K562 (cell line): ENCODE measurements at regions not wholly inside any gene's neighbourhood (a gene's known extent, or its start where the extent isn't known, plus 50 kb on each side); places are given as distances from the start of the nearest gene placed in this dataset.

Source experiments
- ATAC-seq: fragments of 200-7000 bp; cut with Tn5 transposase; 3 replicates; pipeline ENCODE4 v1.9.1; 2020; ENCODE audit warnings: moderate library complexity
- BruUV-seq: library from RNA; stranded (reverse); fragments of 400-500 nt; replicated peaks from 2 replicates; lab custom pipeline; 2021; lab: Mats Ljungman, UMichigan
- CTCF ChIA-PET: fragments of 300-600 bp; formaldehyde crosslinking; extraction: SDS; loops from one replicate; lab custom pipeline; 2021; ENCODE audit warnings: low intra/inter-chr PET ratio; lab: Yijun Ruan, JAX
- POLR2A ChIA-PET: fragments of 300-600, 350-650 bp; sonication (Branson Sonifier 250); formaldehyde crosslinking; extraction: SDS; loops from one replicate; lab custom pipeline; 2021; ENCODE audit warnings: antibody characterized with exemption, inconsistent platforms; lab: Yijun Ruan, JAX
- DNase-seq, 4 experiments: peaks; one replicate each; pipeline versions ENCODE4 v3.0.0 to v3.0.0-alpha.2; 2011 to 2018; ENCODE audit warnings: low spot score in 3 of 4, mixed read lengths in 3 of 4; ENCODE audit errors: extremely low read depth in 1 of 4
- FAIRE-seq: peaks from 2 replicates; lab custom pipeline; 2011; peaks lifted over from hg19 to GRCh38; lab: Jason Lieb, UNC
- H2AFZ ChIP-seq: 2 replicates; pipeline ENCODE4 v1.6.0; 2011; ENCODE audit warnings: low read depth, low read length, control low read depth, inconsistent platforms
- H3K27ac ChIP-seq: fragments of 200-600 bp; 3 replicates; pipeline ENCODE4 v1.8.0; 2011; ENCODE audit warnings: low read depth, mild to moderate bottlenecking, control low read depth, inconsistent platforms, low read length, moderate library complexity, mixed read lengths; ENCODE audit errors: extremely low read depth
- H3K27me3 ChIP-seq, 2 experiments: fragments of 300-600 bp in 1 of 2; 2 replicates in 1 of 2; 3 replicates in 1 of 2; pipeline versions ENCODE4 v1.6.0 to v1.8.0; 2011; ENCODE audit warnings: inconsistent platforms in 2 of 2, low read length in 2 of 2, mild to moderate bottlenecking in 1 of 2, mixed read lengths in 1 of 2, moderate library complexity in 1 of 2; ENCODE audit not compliant: control insufficient read depth in 2 of 2, insufficient read depth in 2 of 2
- H3K36me3 ChIP-seq: fragments of 300-600 bp; 3 replicates; pipeline ENCODE4 v1.8.0; 2011; ENCODE audit warnings: mild to moderate bottlenecking, low read length, inconsistent platforms; ENCODE audit not compliant: control insufficient read depth, insufficient read depth
- H3K4me1 ChIP-seq, 2 experiments: fragments of 200-600 bp in 1 of 2; replicated peaks in 1 of 2; 2 replicates in 1 of 2; 3 replicates in 1 of 2; pipeline versions ENCODE4 v1.5.1 to v1.8.0; 2011; ENCODE audit warnings: inconsistent platforms in 2 of 2, low read length in 2 of 2, mild to moderate bottlenecking in 1 of 2, mixed read lengths in 1 of 2, moderate library complexity in 1 of 2; ENCODE audit not compliant: control insufficient read depth in 2 of 2, insufficient read depth in 2 of 2
- H3K4me2 ChIP-seq: 2 replicates; pipeline ENCODE4 v1.6.1; 2011; ENCODE audit warnings: low read length, control low read depth, inconsistent platforms, mixed read lengths; ENCODE audit not compliant: insufficient read depth
- H3K4me3 ChIP-seq: fragments of 200-600 bp; sonication (generic), shearing (Covaris generic); 2 replicates; pipeline ENCODE4 v1.5.1; 2016; ENCODE audit warnings: control low read depth, inconsistent platforms
- H3K79me2 ChIP-seq: fragments of 200-600 bp; 3 replicates; pipeline ENCODE4 v1.8.0; 2011; ENCODE audit warnings: low read length, inconsistent platforms; ENCODE audit not compliant: control insufficient read depth, insufficient read depth
- H3K9ac ChIP-seq, 2 experiments: 2 replicates each; pipeline versions ENCODE4 v1.6.0 to v1.6.1; 2011; ENCODE audit warnings: low read depth in 2 of 2, low read length in 2 of 2, control low read depth in 1 of 2, inconsistent platforms in 1 of 2, mild to moderate bottlenecking in 1 of 2, mixed read lengths in 1 of 2; ENCODE audit not compliant: insufficient read depth in 1 of 2
- H3K9me1 ChIP-seq: one replicate; pipeline ENCODE4 v1.6.0; 2011; ENCODE audit warnings: inconsistent platforms, mild to moderate bottlenecking, low read length, moderate library complexity; ENCODE audit not compliant: control insufficient read depth, insufficient read depth
- H3K9me3 ChIP-seq: replicated peaks from 2 replicates; pipeline ENCODE4 v1.5.1; 2011; ENCODE audit warnings: low read depth, low read length, inconsistent platforms; ENCODE audit not compliant: control insufficient read depth, insufficient read depth
- H4K20me1 ChIP-seq: replicated peaks from 2 replicates; pipeline ENCODE4 v1.6.1; 2011; ENCODE audit warnings: low read length, inconsistent platforms, mixed read lengths; ENCODE audit not compliant: control insufficient read depth, insufficient read depth
- AFF1 ChIP-seq, 2 experiments: fragments of 450-650 bp; IDR thresholded peaks; 2 replicates each; pipeline ENCODE4 v1.6.1; 2018; ENCODE audit warnings: mild to moderate bottlenecking in 2 of 2, low read depth in 1 of 2; ENCODE audit not compliant: partially characterized antibody in 2 of 2
- HNRNPK ChIP-seq: fragments of 200-400 bp; formaldehyde crosslinking; IDR thresholded peaks from one replicate; pipeline ENCODE4 v1.6.1; 2018; ENCODE audit warnings: mild to moderate bottlenecking, low read depth, low read length; ENCODE audit not compliant: poor library complexity, severe bottlenecking
- KLF16 ChIP-seq: IDR thresholded peaks from 2 replicates; pipeline ENCODE4 v1.6.1; 2016; ENCODE audit warnings: antibody characterized with exemption
- MAFK ChIP-seq: IDR thresholded peaks from 2 replicates; pipeline ENCODE4 v1.6.1; 2011; ENCODE audit warnings: low read length, improper control_type of control experiment
- MECOM ChIP-seq: fragments of 250-450 bp; sonication (Bioruptor Pico); IDR thresholded peaks from 2 replicates; pipeline ENCODE4 v1.8.0; 2022; ENCODE audit warnings: inconsistent platforms
- MNT ChIP-seq, 2 experiments: fragments of 450-650 bp; conservative IDR thresholded peaks; 2 replicates each; pipeline ENCODE4 v1.6.1; 2017; ENCODE audit warnings: mild to moderate bottlenecking in 2 of 2, moderate library complexity in 2 of 2
- POLR2AphosphoS5 ChIP-seq: IDR thresholded peaks from 2 replicates; pipeline ENCODE4 v1.6.1; 2011; ENCODE audit warnings: mild to moderate bottlenecking, low read depth, low read length, moderate library complexity; ENCODE audit not compliant: control insufficient read depth, insufficient read depth
- RBM34 ChIP-seq: fragments of 200-400 bp; formaldehyde crosslinking; IDR thresholded peaks from 2 replicates; pipeline ENCODE4 v1.6.1; 2018; ENCODE audit warnings: low read length, borderline replicate concordance; ENCODE audit not compliant: insufficient read depth
- TFAM ChIP-seq: fragments of 250-450 bp; sonication (Bioruptor Pico); conservative IDR thresholded peaks from 2 replicates; pipeline ENCODE4 v1.5.0; 2021; ENCODE audit warnings: mild to moderate bottlenecking, moderate library complexity
- THRA ChIP-seq: fragments of 450-650 bp; IDR thresholded peaks from 2 replicates; pipeline ENCODE4 v1.6.1; 2017; ENCODE audit warnings: mild to moderate bottlenecking, moderate library complexity
- TRIM28 ChIP-seq: fragments of 450-650 bp; IDR thresholded peaks from 2 replicates; pipeline ENCODE4 v1.6.1; 2017
- WGBS: fragments of 100-300 bp; shearing (Covaris generic); methylation state at CpG from one replicate; pipeline ENCODE4 v1.1.6; 2016; ENCODE audit warnings: low coverage, mixed read lengths; ENCODE audit not compliant: insufficient coverage; ENCODE audit errors: missing lambda C conversion rate; 5-methylcytosine and 5-hydroxymethylcytosine counted together
- in situ Hi-C: fragments of 300-500 bp; cut with MboI; formaldehyde crosslinking; loops from 4 replicates; pipeline ENCODE4 v1.15.0; 2018; ENCODE audit warnings: inconsistent platforms, mixed read lengths
- intact Hi-C: fragments of 100-400 bp; cut with micrococcal nuclease; formaldehyde crosslinking; loops from 2 replicates; pipeline ENCODE4 v1.14.2; 2022

- TF ChIP-seq AFF1 (IDR thresholded peaks at IDR 0.05; ENCODE audit: low read depth in 1 of 2, partially characterized antibody in 2 of 2), result no peak
These were observed 319.8 kb downstream of the GATA3 start (continued) for GRCh38 chr10:8374334-8374733.

GRCh38 chr10:8375137-8375536, 320.6 kb downstream of the GATA3 start:
- POLR2A ChIA-PET, result no interaction called here
- FAIRE-seq (no peak), DNase-seq (no peak), ATAC-seq (no peak)
- intact Hi-C loops, result no loop called here
- no TSS peak for BruUV-seq
- H3K4me1 ChIP-seq, result no peaks in the 10 kb centered on the region
- no peaks in the 10 kb centered on the region for H3K79me2 ChIP-seq
- 0% methylated on average over 4 of the region's 4 CpGs for WGBS
- H3K27me3 ChIP-seq, result peaks cover 0 to 3% of the 10 kb centered on the region in 2 experiments; a peak in 2 of 5 replicates
- H3K9ac ChIP-seq, result no peak overlapping the region
- H4K20me1 ChIP-seq, result no peaks in the 10 kb centered on the region
- no peak overlapping the region for H3K4me2 ChIP-seq
- in situ Hi-C loops, result no loop called here
- H2AFZ ChIP-seq, result no peak overlapping the region
- CTCF ChIA-PET, result no interaction called here
- H3K9me3 ChIP-seq, result no peaks in the 10 kb centered on the region
- no peak overlapping the region for H3K27ac ChIP-seq
- H3K4me3 ChIP-seq, result no peak overlapping the region
- no peak for TF ChIP-seq HNRNPK
- no peak for TF ChIP-seq POLR2AphosphoS5
- TF ChIP-seq TFAM (CRISPR knock-in tag), result no peak
- TF ChIP-seq MAFK, result no peak
- TF ChIP-seq TRIM28, result no peak
- TF ChIP-seq KLF16, result no peak
- TF ChIP-seq THRA, result no peak
- TF ChIP-seq MECOM, result no peak
- no peak for TF ChIP-seq RBM34
- no peak for TF ChIP-seq MNT (conservative IDR thresholded peaks at IDR 0.05)
- no peaks in the 10 kb centered on the region for H3K9me1 ChIP-seq
- no peaks in the 10 kb centered on the region for H3K36me3 ChIP-seq
